C1 segment of cervical spinal cord (tissue), 14 donors: ENCODE measurements at regions not wholly inside any gene's neighbourhood (a gene's known extent, or its start where the extent isn't known, plus 50 kb on each side); places are given as distances from the start of the nearest gene placed in this dataset.

Experiments used
- DNase-seq, 14 donors: peaks; one replicate each; lab custom pipeline; 2025; lab: John Stamatoyannopoulos, UW

- DNase-seq = no peak
These were observed 73.6 kb downstream of the CYLC2 start for GRCh38 chr9:103068753-103069152.

DNA sequence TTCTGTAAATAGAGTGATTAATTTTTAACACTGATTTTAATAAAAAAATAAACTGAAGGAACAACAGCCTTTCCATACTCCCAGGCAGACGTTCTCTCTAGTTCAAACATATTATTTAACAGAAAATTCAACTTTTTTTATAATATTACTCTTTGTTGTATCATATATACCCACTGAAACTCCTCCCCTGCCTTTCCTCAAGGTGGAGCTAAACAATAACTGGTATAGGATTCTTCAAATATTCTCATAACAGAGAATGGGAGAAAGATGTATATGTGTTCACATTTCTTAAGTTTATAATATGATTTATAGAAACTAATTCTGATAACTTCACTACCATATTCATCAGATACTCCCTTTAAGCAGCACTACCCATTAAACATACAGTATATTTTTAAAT, 83.4 kb downstream of the CYLC2 start:
- no peak for DNase-seq

DNA sequence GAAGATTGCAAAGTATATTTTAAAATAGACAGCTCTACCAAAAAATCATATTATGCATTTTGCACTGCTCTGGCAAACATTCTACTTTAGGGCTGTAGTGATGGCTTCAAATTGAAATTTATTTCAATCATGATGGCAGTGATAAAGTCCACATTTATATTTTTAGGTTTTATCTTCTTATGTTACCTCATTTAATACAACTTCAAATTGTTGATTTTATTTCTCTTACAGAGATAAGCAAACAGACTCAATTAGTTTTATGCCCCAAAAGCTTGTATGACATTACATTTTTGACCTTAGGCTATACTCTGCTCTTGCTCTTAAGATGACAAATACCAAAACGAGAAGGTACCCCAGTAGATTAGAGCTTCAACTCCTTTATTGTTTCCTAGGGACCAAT, 87.4 kb downstream of the CYLC2 start:
- DNase-seq = no peak

- DNase-seq = no peak
These were observed 94.2 kb downstream of the CYLC2 start for GRCh38 chr9:103089357-103089756.

DNA sequence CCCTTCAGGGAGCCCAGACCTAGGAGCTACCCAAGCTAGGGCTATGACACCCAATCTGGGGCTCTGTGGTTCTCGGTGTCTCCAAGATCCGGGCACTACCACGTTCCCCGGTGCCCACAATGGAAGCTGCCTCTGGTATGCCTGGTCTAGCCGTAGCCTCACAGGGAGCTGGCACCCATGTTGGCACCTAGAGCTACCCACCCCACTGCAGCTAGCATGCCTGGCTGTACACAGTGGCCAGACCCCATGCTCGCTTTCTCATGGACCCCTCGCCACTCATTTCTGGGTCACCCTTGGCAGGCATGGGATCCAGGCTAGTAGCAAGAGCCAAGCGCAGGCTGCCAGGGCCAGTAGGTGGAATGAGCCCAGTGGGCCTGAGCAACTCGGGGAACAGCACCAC, 109.0 kb downstream of the CYLC2 start:
- no peak for DNase-seq

GRCh38 chr9:103116246-103116645, 121.1 kb downstream of the CYLC2 start:
- no peak for DNase-seq

DNA sequence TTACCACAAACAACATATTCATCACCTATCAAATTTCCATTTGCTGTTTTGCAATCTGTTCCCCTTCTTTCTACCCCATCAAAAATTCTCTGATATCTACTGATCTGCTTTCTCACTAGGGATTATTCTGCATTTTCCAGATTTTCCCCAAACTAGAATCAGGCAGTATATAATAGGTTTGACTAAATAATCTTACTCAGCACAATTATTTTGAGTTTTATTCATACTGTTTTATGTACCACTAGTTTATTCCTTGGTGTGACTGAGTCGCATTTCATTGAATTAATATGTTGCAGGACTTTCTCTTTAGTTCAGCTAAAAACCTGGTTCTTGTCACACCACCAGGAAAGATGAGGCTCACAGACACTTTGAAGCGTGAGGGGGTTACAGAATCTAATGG, 131.4 kb downstream of the CYLC2 start:
- DNase-seq = no peak

GRCh38 chr9:103139891-103140290, 144.8 kb downstream of the CYLC2 start:
- no peak for DNase-seq

- no peak for DNase-seq
These were observed 157.3 kb downstream of the CYLC2 start for GRCh38 chr9:103152473-103152872.

- no peak for DNase-seq
These were observed 172.4 kb downstream of the CYLC2 start for GRCh38 chr9:103167530-103167929.

DNA sequence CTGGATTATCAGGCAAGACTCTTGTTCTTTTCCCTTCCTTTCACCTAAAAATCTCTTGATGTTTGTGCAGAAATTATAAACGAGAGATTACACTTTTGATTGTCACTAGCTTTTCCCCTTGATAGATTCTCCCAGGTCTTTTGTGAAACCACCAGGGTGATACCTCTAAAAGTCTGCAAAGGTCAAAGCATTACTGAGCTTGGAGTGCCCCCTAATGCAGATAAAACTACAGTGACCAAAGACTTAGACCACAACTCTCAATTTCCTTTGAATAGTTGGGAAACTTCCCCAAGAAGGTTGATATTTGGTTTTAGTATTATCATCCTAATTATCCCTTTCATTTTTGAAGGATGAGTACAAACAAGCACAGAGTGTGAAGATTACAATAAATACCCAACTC, 173.1 kb downstream of the CYLC2 start:
- DNase-seq = no peak

GRCh38 chr9:103169798-103170197, 174.7 kb downstream of the CYLC2 start:
- no peak for DNase-seq

DNA sequence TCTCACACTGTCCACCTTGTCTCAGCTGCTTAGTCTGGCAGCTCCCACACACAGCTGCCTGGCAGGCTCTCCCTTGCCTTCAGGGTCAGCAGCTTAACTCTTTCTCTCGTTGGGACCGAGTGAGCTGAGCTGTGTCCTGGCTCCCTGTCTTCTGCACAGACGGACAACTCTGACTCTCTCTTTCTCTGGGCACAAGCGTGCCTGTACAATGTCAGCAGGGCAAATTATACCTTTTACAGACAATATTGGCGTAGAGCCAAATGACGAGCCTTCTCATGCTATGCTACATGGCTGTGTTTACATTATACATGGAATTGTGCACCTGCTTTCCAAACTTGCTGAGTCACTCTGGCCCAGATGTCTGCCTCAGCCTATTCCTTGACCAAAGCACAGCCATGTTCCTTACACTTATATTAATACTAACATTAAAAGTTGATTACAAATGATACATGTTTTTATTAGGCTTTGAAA, 188.6 kb downstream of the CYLC2 start:
- DNase-seq = no peak

DNA sequence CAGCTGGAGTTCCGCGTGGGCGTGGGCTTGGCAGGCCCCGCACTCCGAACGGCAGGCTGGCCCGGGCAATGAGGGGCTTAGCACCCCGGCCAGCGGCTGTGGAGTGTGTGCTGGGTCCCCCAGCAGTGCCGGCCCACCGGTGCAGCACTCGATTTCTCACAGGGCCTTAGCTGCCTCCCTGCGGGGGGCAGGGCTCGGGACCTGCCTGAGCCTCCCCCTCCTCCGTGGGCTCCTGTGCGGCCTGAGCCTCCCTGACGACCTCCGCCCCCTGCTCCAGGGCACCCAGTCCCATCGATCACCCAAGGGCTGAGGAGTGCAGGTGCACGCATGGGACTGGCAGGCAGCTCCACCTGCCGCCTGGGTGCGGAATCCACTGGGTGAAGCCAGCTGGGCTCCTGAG, 191.8 kb downstream of the CYLC2 start:
- DNase-seq = no peak

GRCh38 chr9:103188781-103189350, 193.7 kb downstream of the CYLC2 start:
- DNase-seq = no peak

DNA sequence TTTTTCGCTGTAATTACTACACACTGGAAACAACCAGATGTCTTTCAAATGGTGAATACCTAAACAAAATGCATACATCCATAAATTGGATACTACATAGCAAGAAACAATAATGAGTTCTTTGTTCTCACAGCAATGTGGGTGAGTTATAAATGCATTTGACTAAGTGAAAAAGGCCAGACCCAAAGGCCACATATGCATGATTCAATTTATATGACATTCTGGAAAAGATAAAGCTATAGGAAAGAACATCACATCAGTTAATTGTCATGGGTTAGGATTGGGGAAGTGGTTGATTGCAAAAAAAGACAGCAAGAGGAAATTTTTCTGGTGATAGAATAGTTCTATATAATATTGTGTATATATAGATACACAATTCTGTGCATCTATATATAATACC, 198.9 kb downstream of the CYLC2 start:
- no peak for DNase-seq

DNA sequence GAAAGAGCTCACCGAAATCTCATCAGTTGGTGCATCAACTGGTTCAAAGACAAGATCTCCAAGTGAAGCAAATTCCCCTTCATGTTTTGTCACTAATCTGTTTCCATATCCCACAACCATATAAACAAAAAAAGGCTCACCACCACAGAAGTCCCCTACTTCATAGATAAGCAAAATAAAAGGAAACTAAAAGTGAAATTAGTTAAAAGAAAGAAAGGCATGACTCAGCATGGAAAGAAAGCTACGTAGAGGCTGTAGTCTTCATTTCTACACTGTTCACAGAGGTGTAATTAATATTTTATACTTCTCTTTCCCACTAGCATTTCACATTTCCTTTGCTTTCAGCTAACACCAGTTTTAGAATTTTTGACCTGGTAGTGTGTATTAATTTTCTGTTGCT, 208.0 kb downstream of the CYLC2 start:
- DNase-seq = no peak

- DNase-seq = peak in 1 of 14 donors; percentile 9
These were observed 210.9 kb downstream of the CYLC2 start for GRCh38 chr9:103205881-103206585.

DNA sequence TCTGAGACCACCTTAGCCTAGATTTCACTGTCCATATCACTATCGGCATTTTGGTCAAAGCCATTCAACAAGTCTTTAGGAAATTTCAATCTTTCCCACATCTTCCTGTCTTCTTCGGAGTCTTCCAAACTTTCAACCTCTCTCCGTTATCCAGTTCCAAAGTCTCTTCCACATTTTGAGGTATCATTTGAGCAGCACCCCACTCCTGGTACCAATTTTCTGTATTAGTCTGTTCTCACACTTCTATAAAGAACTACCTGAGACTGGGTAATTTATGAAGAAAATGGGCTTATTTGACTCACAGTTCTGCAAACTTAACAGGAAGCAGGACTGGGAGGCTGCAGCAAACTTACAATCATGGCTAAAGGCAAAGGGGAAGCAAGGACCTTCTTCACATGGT, 215.5 kb downstream of the CYLC2 start:
- DNase-seq = no peak

DNA sequence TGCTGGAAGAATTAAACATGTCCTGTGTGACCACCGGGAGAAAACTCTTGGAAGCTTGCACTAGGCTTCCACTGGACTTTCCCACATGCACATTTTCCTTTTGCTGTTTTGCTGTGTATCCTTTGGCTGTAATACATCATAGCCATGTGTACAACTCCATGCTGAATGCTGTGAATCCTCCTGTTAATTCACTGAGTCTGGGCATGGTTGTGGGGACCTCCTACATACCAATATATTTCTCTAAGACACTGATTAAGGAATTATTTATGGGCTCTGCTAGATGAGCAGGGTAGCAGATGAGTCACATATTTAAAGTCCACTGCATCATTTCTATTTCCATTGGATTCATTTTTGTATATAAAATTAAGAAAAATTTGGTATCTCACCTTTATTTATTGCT, 220.1 kb downstream of the CYLC2 start:
- no peak for DNase-seq

DNA sequence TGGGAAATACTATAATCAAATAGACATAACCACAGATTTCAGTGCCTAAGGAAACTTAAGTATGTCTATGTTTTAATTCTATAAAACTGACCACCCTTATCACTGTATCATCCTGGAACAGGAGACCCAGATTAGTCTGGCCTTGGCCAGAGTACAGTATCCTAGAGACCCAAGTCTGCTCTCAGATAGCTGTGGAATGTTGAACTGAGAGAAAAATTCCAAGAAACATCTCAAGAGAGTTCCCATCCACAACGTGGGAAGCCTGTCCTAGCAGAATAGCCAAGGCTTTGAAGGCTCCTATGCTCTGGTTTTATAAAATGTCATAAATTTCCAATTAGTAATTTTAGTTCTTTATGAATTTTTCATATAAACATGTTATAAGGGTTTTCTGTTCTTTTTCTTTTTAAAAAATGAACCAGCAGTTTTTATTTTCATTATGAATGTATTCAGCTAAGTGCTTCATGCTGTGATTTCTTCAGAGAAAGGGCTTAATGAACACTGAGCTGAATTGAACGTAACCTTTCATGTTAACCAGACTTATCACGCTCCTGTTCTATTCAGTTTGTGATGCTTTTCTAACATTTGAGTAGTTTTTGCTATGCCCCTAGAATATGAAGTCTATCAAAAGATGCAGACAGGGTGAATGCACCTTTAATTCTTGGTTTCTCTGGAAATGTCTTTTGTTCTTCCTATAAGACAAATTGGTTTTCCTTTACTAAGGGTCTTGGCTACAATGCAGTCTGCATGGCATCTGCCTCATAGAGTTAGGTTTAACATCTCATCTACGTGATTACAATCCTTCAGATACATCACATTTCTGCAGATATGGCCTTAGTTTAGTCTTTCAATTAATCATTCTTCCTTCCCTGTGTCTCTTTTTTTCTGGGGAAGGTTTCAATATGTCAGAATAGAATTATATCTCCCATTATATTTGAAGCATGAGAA, 230.8 kb downstream of the CYLC2 start:
- DNase-seq = no peak

GRCh38 chr9:103226647-103227013, 231.5 kb downstream of the CYLC2 start:
- no peak for DNase-seq
